CD14-positive monocyte (primary cell): ENCODE measurements at regions not wholly inside any gene's neighbourhood (a gene's known extent, or its start where the extent isn't known, plus 50 kb on each side); places are given as distances from the start of the nearest gene placed in this dataset.

Experiments used
- DNase-seq, 3 donors: peaks; one replicate each; pipeline ENCODE4 v3.0.0-alpha.2; 2011 to 2022
- H2AFZ ChIP-seq: 2 replicates; pipeline ENCODE4 v1.6.0; 2012; ENCODE audit warnings: mild to moderate bottlenecking, low read depth, low read length, inconsistent platforms; ENCODE audit not compliant: insufficient read depth, poor library complexity, severe bottlenecking
- H3K27ac ChIP-seq, 2 donors: 1 replicate in 1 of 2; 2 replicates in 1 of 2; pipeline ENCODE4 v1.5.1; 2012 to 2013; ENCODE audit warnings: low read length in 2 of 2, control low read depth in 1 of 2, inconsistent platforms in 1 of 2, low read depth in 1 of 2, mild to moderate bottlenecking in 1 of 2
- H3K27me3 ChIP-seq, 2 donors: one replicate each; pipeline versions ENCODE4 v1.6.0 to v1.6.1; 2011 to 2013; ENCODE audit warnings: low read length in 2 of 2; ENCODE audit not compliant: control insufficient read depth in 2 of 2, insufficient read depth in 2 of 2
- H3K36me3 ChIP-seq, 2 donors: replicated peaks in 1 of 2; 1 replicate in 1 of 2; 2 replicates in 1 of 2; pipeline versions ENCODE4 v1.5.1 to v1.6.1; 2012 to 2013; ENCODE audit warnings: low read length in 2 of 2, control low read depth in 1 of 2, inconsistent platforms in 1 of 2, mild to moderate bottlenecking in 1 of 2; ENCODE audit not compliant: insufficient read depth in 2 of 2, control insufficient read depth in 1 of 2
- H3K4me1 ChIP-seq, 2 donors: 1 replicate in 1 of 2; 2 replicates in 1 of 2; pipeline versions ENCODE4 v1.5.1 to v1.6.1; 2012 to 2013; ENCODE audit warnings: low read length in 2 of 2, control low read depth in 1 of 2, inconsistent platforms in 1 of 2, mild to moderate bottlenecking in 1 of 2, moderate library complexity in 1 of 2; ENCODE audit not compliant: insufficient read depth in 2 of 2, control insufficient read depth in 1 of 2
- H3K4me2 ChIP-seq: replicated peaks from 2 replicates; pipeline ENCODE3; 2012; ENCODE audit warnings: low read length, moderate library complexity, mild to moderate bottlenecking; ENCODE audit not compliant: poor library complexity, severe bottlenecking; ENCODE audit errors: extremely low read depth
- H3K4me3 ChIP-seq, 3 experiments: fragments of 200-600 bp in 1 of 3; sonication (generic) in 1 of 3; replicated peaks in 1 of 3; 1 replicate in 2 of 3; 2 replicates in 1 of 3; pipeline ENCODE4 v1.5.1; 2011 to 2013; ENCODE audit warnings: low read length in 3 of 3, mild to moderate bottlenecking in 3 of 3, control low read depth in 2 of 3, low read depth in 2 of 3, inconsistent platforms in 1 of 3, moderate library complexity in 1 of 3
- H3K79me2 ChIP-seq: 2 replicates; pipeline ENCODE4 v1.6.0; 2012; ENCODE audit warnings: mild to moderate bottlenecking, control low read depth, inconsistent platforms, low read length, moderate library complexity; ENCODE audit not compliant: insufficient read depth
- H3K9ac ChIP-seq: 2 replicates; pipeline ENCODE4 v1.6.0; 2017; ENCODE audit warnings: low read length, mild to moderate bottlenecking; ENCODE audit not compliant: insufficient read depth, poor library complexity, severe bottlenecking
- H3K9me3 ChIP-seq, 2 donors: replicated peaks in 1 of 2; 1 replicate in 1 of 2; 2 replicates in 1 of 2; pipeline versions ENCODE4 v1.5.1 to v1.6.1; 2012 to 2013; ENCODE audit warnings: low read length in 2 of 2, control low read depth in 1 of 2; ENCODE audit not compliant: control insufficient read depth in 1 of 2, insufficient read depth in 1 of 2
- H4K20me1 ChIP-seq: 2 replicates; pipeline ENCODE4 v1.6.0; 2012; ENCODE audit warnings: mild to moderate bottlenecking, low read length, control low read depth, moderate library complexity; ENCODE audit not compliant: insufficient read depth
- H3K27ac Mint-ChIP-seq, 7 donors: one replicate each; pipeline ENCODE4 v1.8.0; 2020; ENCODE audit warnings: mild to moderate bottlenecking in 7 of 7, mixed read lengths in 7 of 7, moderate library complexity in 6 of 7, inconsistent platforms in 2 of 7
- H3K27me3 Mint-ChIP-seq, 3 donors: one replicate each; pipeline ENCODE4 v1.8.0; 2021 to 2022; ENCODE audit warnings: low read depth in 3 of 3, mild to moderate bottlenecking in 3 of 3, mixed read lengths in 3 of 3, moderate library complexity in 3 of 3, inconsistent platforms in 1 of 3
- H3K36me3 Mint-ChIP-seq, 2 donors: one replicate each; pipeline ENCODE4 v1.8.0; 2020; ENCODE audit warnings: mixed read lengths in 2 of 2, inconsistent platforms in 1 of 2, mild to moderate bottlenecking in 1 of 2
- H3K4me1 Mint-ChIP-seq: one replicate; pipeline ENCODE4 v1.8.0; 2020; ENCODE audit warnings: mild to moderate bottlenecking, mixed read lengths
- H3K4me3 Mint-ChIP-seq, 2 donors: one replicate each; pipeline ENCODE4 v1.8.0; 2020; ENCODE audit warnings: mild to moderate bottlenecking in 2 of 2, mixed read lengths in 2 of 2, moderate library complexity in 1 of 2
- H3K9me3 Mint-ChIP-seq, 7 donors: one replicate each; pipeline ENCODE4 v1.8.0; 2020 to 2022; ENCODE audit warnings: mixed read lengths in 7 of 7, mild to moderate bottlenecking in 6 of 7, moderate library complexity in 6 of 7, inconsistent platforms in 2 of 7
- CTCF ChIP-seq: fragments of 200-600 bp; IDR thresholded peaks from one replicate; pipeline ENCODE4 v1.8.0; 2022; ENCODE audit warnings: antibody characterized with exemption, mild to moderate bottlenecking
- WGBS: methylation state at CpG from one replicate; pipeline ENCODE4 v1.1.5; 2013; ENCODE audit warnings: missing lambda C conversion rate; ENCODE audit not compliant: insufficient coverage; 5-methylcytosine and 5-hydroxymethylcytosine counted together
- intact Hi-C, 2 donors: fragments of 100-400 bp; cut with micrococcal nuclease; formaldehyde crosslinking; loops; one replicate each; pipeline versions ENCODE4 v1.15.0 to v1.15.1; 2023

DNA sequence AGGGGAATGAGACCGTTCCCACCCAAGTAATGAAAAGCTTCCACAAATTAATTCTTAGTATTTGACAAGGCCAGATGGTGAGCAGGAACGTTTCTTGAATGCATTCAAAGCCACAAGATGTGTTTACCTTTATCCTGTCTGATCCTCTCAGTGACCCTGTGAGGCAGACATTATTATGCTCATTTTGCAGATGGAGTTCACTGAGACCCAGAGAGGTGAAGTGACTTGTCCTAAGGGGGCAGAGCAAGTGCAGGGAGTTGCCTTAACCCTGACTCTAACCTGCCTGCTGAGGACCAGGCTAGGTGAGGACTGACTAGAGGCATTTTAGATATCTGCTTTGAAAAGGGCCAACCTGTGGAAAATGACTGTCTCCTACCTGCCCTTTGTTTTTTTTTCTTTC, 156.7 kb downstream of the HAPSTR1 start:
- no peaks in the 10 kb centered on the region for H3K27me3 ChIP-seq
- intact Hi-C loops = no loop called here
- TF ChIP-seq CTCF = no peak

DNA sequence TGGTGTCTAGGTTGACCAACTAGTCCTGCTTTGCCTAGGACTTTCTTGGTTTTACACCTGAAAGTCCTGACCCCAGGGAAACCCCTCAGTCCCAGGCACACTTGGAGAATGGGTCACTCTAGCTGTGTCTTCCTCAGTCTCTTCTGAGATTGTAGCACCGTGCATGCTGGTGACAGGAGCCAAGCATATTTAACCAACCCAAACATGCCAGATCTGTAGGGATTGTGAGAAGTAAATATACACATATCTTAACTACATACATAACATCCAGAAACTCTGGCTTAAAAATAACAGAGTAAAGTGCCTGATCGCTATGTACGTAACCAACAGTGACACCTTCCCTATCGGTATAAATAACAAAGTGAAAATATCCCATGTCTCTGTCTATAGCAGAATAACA, 158.1 kb downstream of the HAPSTR1 start:
- 93% methylated on average over 3 of the region's 4 CpGs for WGBS
- no peaks in the 10 kb centered on the region for H3K4me1 ChIP-seq
- no peak overlapping the region for H3K9ac ChIP-seq
- no peak for DNase-seq
- no peaks in the 10 kb centered on the region for H4K20me1 ChIP-seq
- intact Hi-C loops = no loop called here
- H3K36me3 Mint-ChIP-seq = no peaks in the 10 kb centered on the region
- peaks cover 0 to 6% (median 0%) of the 10 kb centered on the region in 7 donors for H3K9me3 Mint-ChIP-seq
- H3K9me3 ChIP-seq = no peaks in the 10 kb centered on the region
- H3K27me3 ChIP-seq = no peaks in the 10 kb centered on the region
- no peak overlapping the region for H3K4me2 ChIP-seq
- H3K27me3 Mint-ChIP-seq = peaks cover 1 to 4% (median 3%) of the 10 kb centered on the region in 3 donors
- no peak overlapping the region for H3K27ac ChIP-seq
- H3K4me3 Mint-ChIP-seq = no peak overlapping the region
- no peak overlapping the region for H3K27ac Mint-ChIP-seq
- no peaks in the 10 kb centered on the region for H3K36me3 ChIP-seq
- no peak for TF ChIP-seq CTCF
- no peaks in the 10 kb centered on the region for H3K4me1 Mint-ChIP-seq
- no peak overlapping the region for H3K4me3 ChIP-seq
- no peak overlapping the region for H2AFZ ChIP-seq
- no peaks in the 10 kb centered on the region for H3K79me2 ChIP-seq

More for the DNA sequence above, 156.7 kb downstream of the HAPSTR1 start:
- Histone ChIP-seq H3K27ac (no peak overlapping the region), H3K36me3 (no peaks in the 10 kb centered on the region), H3K4me3 (no peak overlapping the region), H2AFZ (no peak overlapping the region), H4K20me1 (no peaks in the 10 kb centered on the region), H3K79me2 (no peaks in the 10 kb centered on the region), H3K4me2 (no peak overlapping the region), H3K9me3 (no peaks in the 10 kb centered on the region), H3K9ac (no peak overlapping the region), H3K4me1 (no peaks in the 10 kb centered on the region)
- Mint-ChIP-seq H3K27me3 (peaks cover 1 to 3% (median 3%) of the 10 kb centered on the region in 3 donors), H3K27ac (no peak overlapping the region), H3K36me3 (no peaks in the 10 kb centered on the region), H3K4me3 (no peak overlapping the region), H3K4me1 (no peaks in the 10 kb centered on the region), H3K9me3 (peaks cover 0 to 2% (median 0%) of the 10 kb centered on the region in 7 donors)
- no CpG with 5 or more reads among the region's 2 CpGs for WGBS
- DNase-seq = no peak
